ENCODE measurements at regions not wholly inside any gene's neighbourhood (a gene's known extent, or its start where the extent isn't known, plus 50 kb on each side); places are given as distances from the start of the nearest gene placed in this dataset.
"Not testable (repeated sequence)": the region's sequence is repeated elsewhere in the genome, so short reads cannot be mapped to it uniquely, and the experiment has no call there.

GRCh38 chr14:95616745-95617144 is 69.5 kb upstream of the TCL1B start:
- Histone ChIP-seq H3K9me3 (ENCODE audit: low read depth, low read length) (no peaks in the 10 kb centered on the region), H3K4me1 (ENCODE audit: insufficient read depth, low read length) (no peaks in the 10 kb centered on the region), H3K36me3 (ENCODE audit: insufficient read depth, low read length) (no peaks in the 10 kb centered on the region), H3K79me2 (ENCODE audit: insufficient read depth, low read length) (no peaks in the 10 kb centered on the region), H3K4me2 (ENCODE audit: insufficient read depth, low read length) (no peak overlapping the region), H3K27me3 (ENCODE audit: insufficient read depth, low read length) (peaks cover 10% of the 10 kb centered on the region), H2AFZ (ENCODE audit: low read length) (no peak overlapping the region), H3K27ac (ENCODE audit: low read depth, low read length) (no peak overlapping the region), H3K4me3 (ENCODE audit: insufficient read depth, low read length) (no peak overlapping the region), H4K20me1 (ENCODE audit: insufficient read depth, low read length) (no peaks in the 10 kb centered on the region)
- TF ChIP-seq, protein P1, sequence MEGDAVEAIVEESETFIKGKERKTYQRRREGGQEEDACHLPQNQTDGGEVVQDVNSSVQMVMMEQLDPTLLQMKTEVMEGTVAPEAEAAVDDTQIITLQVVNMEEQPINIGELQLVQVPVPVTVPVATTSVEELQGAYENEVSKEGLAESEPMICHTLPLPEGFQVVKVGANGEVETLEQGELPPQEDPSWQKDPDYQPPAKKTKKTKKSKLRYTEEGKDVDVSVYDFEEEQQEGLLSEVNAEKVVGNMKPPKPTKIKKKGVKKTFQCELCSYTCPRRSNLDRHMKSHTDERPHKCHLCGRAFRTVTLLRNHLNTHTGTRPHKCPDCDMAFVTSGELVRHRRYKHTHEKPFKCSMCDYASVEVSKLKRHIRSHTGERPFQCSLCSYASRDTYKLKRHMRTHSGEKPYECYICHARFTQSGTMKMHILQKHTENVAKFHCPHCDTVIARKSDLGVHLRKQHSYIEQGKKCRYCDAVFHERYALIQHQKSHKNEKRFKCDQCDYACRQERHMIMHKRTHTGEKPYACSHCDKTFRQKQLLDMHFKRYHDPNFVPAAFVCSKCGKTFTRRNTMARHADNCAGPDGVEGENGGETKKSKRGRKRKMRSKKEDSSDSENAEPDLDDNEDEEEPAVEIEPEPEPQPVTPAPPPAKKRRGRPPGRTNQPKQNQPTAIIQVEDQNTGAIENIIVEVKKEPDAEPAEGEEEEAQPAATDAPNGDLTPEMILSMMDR (IDR thresholded peaks at IDR 0.05; ENCODE audit: extremely low read depth, low read depth, low read length), result no peak
- DNase-seq (ENCODE audit: insufficient read length, low spot score, missing footprints), result no peak

DNA sequence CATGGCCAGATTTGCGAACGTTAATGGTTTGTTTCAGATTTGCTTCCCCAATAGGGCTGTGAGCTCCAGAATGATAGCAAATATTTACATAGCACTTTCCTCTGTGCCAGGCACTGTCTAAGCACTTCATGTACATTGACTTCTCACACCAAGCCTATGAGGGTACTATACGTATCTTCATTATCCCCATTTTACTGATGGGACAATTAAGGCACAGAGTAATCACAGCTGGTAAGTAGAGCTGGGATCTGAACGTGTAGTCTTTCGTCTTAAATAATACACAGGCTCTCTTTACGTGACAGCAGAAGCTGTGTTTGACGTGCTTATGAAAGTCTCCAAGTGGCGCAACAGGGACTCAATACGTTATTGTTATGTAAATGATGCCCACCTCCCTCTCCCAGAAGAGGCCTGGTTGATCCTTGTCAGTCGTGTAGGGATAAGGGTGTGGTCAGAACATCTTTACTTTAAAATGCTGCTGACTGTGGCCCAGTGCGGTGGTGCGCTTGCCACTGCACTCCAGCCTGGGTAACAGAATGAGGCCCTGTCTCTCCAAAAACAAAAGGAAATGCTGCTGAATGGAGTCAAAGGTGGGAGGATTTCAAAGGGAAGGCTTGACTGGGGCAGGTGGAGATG is 66.3 kb upstream of the TCL1B start:
- H4K20me1 ChIP-seq (ENCODE audit: insufficient read depth, low read length), result no peaks in the 10 kb centered on the region
- no peak overlapping the region for H3K27ac ChIP-seq (ENCODE audit: low read depth, low read length)
- H3K4me1 ChIP-seq (ENCODE audit: insufficient read depth, low read length), result no peaks in the 10 kb centered on the region
- H3K36me3 ChIP-seq (ENCODE audit: insufficient read depth, low read length), result no peaks in the 10 kb centered on the region
- no peak for DNase-seq (ENCODE audit: insufficient read length, low spot score, missing footprints)
- TF ChIP-seq, protein P1 (IDR thresholded peaks at IDR 0.05; ENCODE audit: extremely low read depth, low read depth, low read length), result no peak
- no peak overlapping the region for H2AFZ ChIP-seq (ENCODE audit: low read length)
- no peaks in the 10 kb centered on the region for H3K79me2 ChIP-seq (ENCODE audit: insufficient read depth, low read length)
- no peak overlapping the region for H3K4me2 ChIP-seq (ENCODE audit: insufficient read depth, low read length)
- no peaks in the 10 kb centered on the region for H3K9me3 ChIP-seq (ENCODE audit: low read depth, low read length)
- H3K27me3 ChIP-seq (ENCODE audit: insufficient read depth, low read length), result peaks cover 3% of the 10 kb centered on the region
- H3K4me3 ChIP-seq (ENCODE audit: insufficient read depth, low read length), result no peak overlapping the region

DNA sequence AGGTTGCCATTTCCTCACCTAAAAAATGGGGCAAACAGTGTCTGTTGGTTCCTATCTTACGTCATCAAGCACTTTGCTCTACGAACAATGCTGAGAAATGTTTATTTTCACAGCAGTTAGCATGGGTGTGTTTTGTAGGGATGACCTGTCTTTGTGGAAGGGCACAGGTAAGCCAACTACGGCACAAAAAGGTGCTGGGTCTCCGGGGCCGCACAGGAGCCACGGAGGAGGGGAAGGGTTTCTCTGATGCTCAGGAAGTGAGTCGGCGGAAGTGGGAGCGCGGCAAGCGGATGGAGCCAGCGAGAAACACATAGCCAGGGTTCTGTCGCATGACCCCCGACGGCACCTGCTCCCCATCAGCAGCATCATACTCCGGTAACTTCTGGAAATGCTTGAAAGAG is 65.6 kb upstream of the TCL1B start:
- Histone ChIP-seq H4K20me1 (ENCODE audit: insufficient read depth, low read length) (no peaks in the 10 kb centered on the region), H3K4me2 (ENCODE audit: insufficient read depth, low read length) (no peak overlapping the region), H3K9me3 (ENCODE audit: low read depth, low read length) (no peaks in the 10 kb centered on the region), H3K4me1 (ENCODE audit: insufficient read depth, low read length) (no peaks in the 10 kb centered on the region), H3K79me2 (ENCODE audit: insufficient read depth, low read length) (no peaks in the 10 kb centered on the region), H3K27me3 (ENCODE audit: insufficient read depth, low read length) (peaks cover 3% of the 10 kb centered on the region), H3K4me3 (ENCODE audit: insufficient read depth, low read length) (no peak overlapping the region), H2AFZ (ENCODE audit: low read length) (no peak overlapping the region), H3K36me3 (ENCODE audit: insufficient read depth, low read length) (no peaks in the 10 kb centered on the region), H3K27ac (ENCODE audit: low read depth, low read length) (no peak overlapping the region)
- TF ChIP-seq, protein P1 (IDR thresholded peaks at IDR 0.05; ENCODE audit: extremely low read depth, low read depth, low read length), result no peak
- no peak for DNase-seq (ENCODE audit: insufficient read length, low spot score, missing footprints)

GRCh38 chr14:95623195-95623594 is 63.0 kb upstream of the TCL1B start:
- Histone ChIP-seq H3K4me3 (ENCODE audit: insufficient read depth, low read length) (no peak overlapping the region), H3K27me3 (ENCODE audit: insufficient read depth, low read length) (peaks cover 3% of the 10 kb centered on the region), H3K36me3 (ENCODE audit: insufficient read depth, low read length) (no peaks in the 10 kb centered on the region), H3K79me2 (ENCODE audit: insufficient read depth, low read length) (no peaks in the 10 kb centered on the region), H4K20me1 (ENCODE audit: insufficient read depth, low read length) (no peaks in the 10 kb centered on the region), H3K4me2 (ENCODE audit: insufficient read depth, low read length) (no peak overlapping the region), H3K9me3 (ENCODE audit: low read depth, low read length) (no peaks in the 10 kb centered on the region), H3K4me1 (ENCODE audit: insufficient read depth, low read length) (no peaks in the 10 kb centered on the region), H3K27ac (ENCODE audit: low read depth, low read length) (no peak overlapping the region), H2AFZ (ENCODE audit: low read length) (no peak overlapping the region)
- no peak for DNase-seq (ENCODE audit: insufficient read length, low spot score, missing footprints)
- TF ChIP-seq, protein P1 (IDR thresholded peaks at IDR 0.05; ENCODE audit: extremely low read depth, low read depth, low read length), result no peak

GRCh38 chr14:95625710-95626109 is 60.5 kb upstream of the TCL1B start:
- not testable (repeated sequence) for H4K20me1 ChIP-seq (ENCODE audit: insufficient read depth, low read length); H3K4me2 ChIP-seq (ENCODE audit: insufficient read depth, low read length)

More at GRCh38 chr14:95625710-95626109, 60.5 kb upstream of the TCL1B start:
- not testable (repeated sequence) for H3K79me2 ChIP-seq (ENCODE audit: insufficient read depth, low read length); H3K27me3 ChIP-seq (ENCODE audit: insufficient read depth, low read length); H3K9me3 ChIP-seq (ENCODE audit: low read depth, low read length); DNase-seq (ENCODE audit: insufficient read length, low spot score, missing footprints); H3K4me1 ChIP-seq (ENCODE audit: insufficient read depth, low read length); H3K4me3 ChIP-seq (ENCODE audit: insufficient read depth, low read length); H3K36me3 ChIP-seq (ENCODE audit: insufficient read depth, low read length); H3K27ac ChIP-seq (ENCODE audit: low read depth, low read length); H2AFZ ChIP-seq (ENCODE audit: low read length)
